NCI-H2227 (cell line): ENCODE measurements at regions not wholly inside any gene's neighbourhood (a gene's known extent, or its start where the extent isn't known, plus 50 kb on each side); places are given as distances from the start of the nearest gene placed in this dataset.

ENCODE experiments used
- DNase-seq: peaks from one replicate; lab custom pipeline; 2025; ENCODE audit not compliant: unreplicated experiment; lab: John Stamatoyannopoulos, UW

DNA sequence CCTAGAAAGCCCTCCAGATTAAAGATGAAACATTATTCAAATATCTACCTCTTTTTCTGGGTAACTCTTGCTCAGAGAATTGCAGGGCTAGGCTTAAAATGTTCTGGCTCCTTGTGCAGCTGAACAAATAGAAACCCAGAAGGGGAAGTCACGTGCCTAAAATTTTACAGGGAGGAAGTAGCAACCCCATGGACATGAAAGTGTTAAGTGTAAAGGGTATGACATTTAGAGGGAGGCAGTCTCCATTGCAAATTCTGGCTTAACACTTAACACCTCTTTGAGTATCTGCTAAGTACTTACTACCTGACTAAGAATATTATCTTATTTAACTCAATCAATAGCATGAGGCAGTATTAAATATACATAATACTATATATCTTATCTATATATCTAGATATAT is 376.1 kb upstream of the ERCC4 start:
- DNase-seq = no peak

DNA sequence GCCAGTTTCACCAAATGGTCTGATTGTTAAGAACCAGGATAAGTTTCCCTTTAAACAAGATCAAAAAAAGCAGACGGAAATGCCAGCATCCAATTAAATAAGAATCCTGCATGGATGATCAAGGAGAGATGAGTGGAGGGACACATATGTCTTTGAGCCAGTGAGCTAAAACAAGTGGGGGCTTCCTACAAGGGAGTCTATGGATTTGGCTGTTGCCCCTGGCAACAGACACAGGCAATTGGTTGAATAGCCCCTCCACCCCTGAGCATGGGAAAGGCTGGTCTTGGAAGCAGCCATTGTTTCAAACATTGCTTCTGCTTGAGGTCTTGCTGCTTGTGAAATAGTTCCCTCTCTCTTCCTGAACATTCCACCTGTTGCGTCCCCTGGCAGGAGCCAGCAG is 374.7 kb upstream of the ERCC4 start:
- DNase-seq = no peak

DNA sequence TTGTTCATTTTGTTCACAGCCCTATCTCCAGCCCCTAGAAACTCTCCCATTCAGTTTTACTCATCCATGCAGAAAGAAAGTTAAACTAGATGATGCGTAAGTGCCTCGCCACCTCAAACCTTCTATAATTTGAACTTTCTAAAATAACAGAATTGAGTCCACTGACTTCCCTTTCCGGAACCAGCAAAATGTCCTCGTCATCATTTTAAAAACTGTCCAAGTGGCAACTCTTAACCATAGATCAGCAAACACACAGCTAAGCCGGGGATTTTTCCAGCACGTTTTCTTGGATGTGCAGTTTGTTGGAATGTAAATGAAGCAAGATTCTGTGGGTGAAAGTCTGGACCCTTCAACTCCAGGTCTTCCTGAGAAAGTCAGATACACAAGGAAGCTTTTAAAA is 369.7 kb upstream of the ERCC4 start:
- DNase-seq = no peak

DNA sequence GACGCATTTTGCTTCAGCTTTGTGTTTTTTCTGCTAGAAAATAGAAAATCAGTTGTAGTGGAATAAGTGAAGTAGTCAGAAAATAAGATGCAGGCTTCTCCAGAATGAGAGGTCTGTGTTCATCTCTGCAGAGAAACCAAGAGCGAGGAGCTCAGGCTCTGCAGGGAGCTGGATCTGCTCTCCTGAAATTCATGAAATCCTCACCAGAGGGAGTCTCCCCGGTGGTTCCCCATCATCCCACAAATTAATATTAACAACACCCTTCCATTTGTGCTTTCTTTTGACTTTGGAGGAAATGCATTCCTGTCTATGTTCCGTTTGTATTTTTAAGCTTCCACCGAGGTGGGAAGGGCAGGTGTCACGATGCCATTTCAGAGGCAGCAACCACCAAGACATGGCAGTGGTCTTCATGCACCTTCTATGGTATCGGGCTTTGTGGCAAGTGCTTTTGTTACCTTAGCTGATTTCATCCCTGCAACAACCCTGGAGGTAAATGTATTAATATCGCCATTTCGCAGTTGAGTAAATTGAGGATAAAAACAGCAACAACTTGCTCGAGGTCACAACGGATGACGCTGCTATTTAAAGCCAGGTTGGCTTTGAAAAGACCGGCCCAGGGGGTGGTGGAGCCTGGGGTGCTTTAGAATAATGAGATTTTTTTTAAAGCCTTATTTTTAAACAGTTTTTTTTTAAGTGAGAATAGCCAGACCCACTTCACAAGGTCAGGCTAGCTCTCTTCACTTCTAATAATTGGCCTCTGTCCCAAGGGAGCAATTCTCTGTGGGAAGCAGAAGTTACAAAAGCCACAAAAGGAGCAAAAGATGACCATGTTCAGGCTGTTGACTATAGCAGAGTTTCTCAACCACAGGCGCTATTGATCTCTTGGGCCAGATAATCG is 367.6 kb upstream of the ERCC4 start:
- no peak for DNase-seq

DNA sequence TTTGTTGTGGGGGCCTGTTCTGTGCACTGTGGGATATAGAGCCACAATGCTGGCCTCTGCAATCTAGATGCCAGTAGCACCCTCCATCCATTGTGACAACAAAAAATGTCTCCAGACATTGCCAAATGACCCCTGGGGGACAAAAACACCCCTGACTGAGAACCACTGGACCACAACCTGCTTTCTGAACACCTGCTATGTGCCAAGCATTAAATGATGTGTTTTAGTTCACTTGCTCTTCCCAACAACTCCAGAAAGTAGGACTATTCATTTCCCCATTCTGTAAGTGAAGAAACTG is 367.0 kb upstream of the ERCC4 start:
- no peak for DNase-seq

DNA sequence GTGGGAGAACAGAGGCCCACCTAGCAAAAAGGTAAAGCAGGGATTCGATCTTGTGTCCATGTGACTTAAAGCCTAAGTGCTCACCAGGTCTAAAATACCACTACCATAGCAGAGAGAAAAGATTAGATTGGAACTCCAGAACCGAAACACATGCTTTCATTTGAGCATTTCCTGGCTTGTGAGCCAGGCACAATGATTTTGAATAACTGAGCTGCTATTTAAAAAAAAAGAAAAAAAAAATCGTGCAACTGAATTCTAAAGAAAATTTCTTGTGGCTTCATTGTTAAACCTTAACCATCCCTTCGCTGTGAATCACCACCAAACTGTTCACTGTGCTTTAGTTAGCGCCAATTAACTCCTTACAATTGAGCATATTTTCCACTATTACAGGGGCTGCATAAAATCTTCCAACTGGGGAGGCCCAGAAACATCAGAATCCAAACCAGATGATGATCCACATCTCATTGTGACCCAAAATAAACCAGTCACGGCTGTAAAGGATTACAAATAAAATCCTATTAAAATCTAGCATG is 366.4 kb upstream of the ERCC4 start:
- no peak for DNase-seq

DNA sequence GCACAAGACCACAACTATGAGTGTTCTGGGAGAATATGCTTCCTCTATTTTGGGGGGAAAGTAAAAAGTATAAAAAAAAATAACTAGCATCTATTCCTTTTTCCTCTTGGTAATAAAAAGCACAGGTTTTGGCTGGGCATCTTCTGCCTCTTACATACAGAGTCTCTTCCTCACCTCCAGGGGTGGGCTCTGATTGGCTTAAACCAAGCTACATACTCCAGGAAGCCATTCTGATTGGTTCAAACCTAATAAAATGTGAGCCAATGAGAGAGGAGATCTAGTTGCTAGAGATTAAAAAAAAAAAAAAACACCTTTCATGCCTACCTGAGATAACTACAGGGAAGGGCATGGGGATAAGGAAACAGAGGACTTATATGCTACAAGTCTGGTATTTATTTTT is 365.9 kb upstream of the ERCC4 start:
- DNase-seq = no peak

DNA sequence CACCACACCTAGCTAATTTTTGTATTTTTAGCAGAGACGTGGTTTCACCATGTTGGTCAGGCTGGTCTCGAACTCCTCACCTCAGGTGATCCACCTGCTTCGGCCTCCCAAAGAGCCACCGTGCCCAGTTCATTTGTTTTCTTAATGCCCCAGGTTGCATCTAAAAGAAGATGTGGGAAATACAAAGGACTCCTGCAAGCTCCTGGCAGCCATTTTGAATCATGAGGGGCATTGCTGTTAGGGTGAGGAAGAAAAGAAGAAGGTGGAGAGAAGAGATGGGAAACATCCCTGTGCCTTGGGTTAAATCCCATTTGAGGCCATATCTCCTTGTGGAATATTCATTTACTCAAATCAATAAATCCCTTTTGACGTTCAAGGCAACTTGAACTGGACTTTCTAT is 365.3 kb upstream of the ERCC4 start:
- no peak for DNase-seq

DNA sequence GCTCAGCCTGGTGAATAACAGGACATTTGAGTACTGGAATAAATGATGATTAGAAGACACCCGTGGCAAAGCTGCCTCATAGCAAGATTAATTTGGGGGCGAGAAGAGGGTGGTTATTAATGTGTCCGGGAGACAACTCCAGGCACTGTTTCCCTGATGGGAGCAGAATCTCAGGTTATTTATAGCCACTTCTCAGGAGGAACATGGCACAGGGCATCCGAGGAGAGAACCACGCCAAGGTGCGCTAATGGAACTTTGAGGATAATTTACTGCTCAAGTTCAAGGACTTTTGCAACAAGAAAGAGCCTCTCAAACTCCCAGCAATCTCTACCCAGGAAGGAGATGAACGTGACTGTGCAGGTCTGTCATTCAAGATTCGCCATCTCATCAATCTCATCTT is 362.5 kb upstream of the ERCC4 start:
- DNase-seq = no peak

DNA sequence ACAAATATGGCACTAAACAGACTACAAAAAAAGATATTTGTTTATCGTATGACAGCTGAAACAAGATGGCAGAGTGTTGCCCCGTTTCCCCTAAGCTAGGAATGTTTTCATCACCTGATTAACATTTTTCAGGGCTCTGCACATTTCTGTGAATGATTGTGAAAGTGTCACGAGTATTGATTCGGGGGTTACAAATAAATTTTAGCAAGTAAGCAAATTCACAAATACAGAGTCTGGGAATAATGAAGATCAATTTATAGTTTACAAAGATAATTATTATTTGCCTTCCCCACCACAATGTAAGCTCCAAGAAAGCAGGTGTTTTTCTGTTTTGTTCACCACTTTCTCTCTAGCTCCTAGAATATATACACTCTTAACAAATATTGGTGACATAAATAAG is 361.2 kb upstream of the ERCC4 start:
- DNase-seq = no peak

DNA sequence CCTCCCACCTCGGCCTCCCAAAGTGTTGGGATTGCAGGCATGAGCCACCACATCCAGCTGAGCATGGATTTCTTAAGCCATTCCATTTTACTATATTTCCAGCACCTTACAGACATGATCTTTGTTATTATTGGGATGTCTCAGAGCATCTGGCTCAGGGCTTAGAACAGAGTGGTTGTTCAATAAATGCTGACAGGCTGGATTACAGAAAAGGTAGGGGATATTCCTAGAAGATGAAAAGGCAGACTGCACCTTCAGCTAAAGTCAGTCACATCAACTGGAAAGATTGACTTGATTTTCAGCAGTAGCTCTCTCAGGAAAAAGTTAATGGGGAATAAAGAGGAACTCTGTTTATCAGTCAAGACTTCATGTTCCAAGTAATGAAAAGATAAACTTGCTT is 360.3 kb upstream of the ERCC4 start:
- no peak for DNase-seq

DNA sequence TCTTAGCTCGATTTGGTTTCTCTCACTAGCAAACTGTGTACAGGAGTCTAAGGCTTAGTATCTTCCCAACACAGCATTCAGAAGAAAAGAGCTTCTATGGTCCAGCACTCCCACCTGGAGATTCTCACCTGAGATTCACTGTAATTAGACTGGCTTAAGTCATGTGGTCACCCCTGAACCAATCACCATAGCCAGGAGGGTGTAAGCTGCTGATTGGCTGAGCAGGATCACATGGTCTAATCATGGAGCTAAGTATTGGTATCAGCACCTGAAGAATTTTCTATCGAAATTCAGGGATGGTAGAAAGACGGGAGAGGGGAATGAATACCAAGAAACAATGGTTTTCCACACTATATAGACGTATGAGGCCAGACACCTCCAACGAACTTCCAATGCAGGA is 359.8 kb upstream of the ERCC4 start:
- no peak for DNase-seq

DNA sequence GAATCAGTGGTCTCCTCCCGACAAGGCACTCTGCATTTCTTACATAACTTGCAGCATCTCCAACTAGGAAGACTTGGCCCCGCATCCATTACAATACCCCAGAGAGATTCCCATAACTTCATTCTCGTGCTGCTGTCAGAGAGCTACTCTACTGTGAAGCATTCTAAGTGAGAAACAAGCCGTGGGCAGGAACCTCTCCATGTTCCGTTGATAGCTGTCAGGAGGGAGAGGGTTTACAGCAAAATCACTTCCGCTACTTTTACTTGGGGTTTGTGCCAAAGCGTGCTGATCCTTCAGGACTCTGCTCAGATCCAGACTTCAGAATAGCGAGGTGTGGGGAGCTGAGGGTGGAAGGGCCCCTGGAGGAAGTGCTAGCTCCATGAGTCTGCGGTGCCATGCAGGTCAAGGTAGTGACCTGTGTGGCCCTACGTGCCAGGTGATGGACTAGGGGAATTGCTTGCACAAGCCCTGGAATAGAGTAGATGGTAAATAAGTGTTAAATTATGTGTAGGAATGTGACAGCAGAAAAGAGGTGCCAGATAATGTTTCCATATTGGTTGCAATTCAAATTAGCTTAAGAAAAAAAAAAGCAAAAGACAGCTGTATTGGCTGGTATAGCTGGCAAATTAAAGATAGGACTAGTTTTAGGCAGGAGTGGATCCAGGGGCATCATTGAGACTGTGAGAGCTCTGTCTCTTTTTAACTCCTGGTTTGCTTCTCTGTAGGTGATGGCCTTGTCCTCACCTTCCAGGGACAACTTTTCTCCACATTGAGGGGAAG is 358.5 kb upstream of the ERCC4 start:
- DNase-seq = no peak

DNA sequence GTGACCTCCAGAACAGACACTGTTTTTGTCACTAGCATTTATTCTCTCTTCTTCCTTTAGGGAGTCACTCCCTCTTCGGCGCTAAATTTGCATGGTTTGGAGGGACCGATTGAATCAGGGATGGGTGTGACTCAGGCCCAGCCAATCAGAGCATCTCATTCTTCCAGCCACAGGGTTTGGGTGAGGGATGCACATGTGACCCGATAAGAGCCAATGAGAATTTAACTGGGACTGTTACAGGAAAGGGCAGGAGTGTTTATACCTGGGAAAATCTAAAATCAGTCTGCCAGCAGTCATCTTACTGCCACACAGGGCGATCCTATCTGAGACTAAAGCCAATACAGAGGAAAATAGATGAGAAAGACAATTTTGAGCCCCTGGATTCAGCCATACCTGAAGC is 351.2 kb upstream of the ERCC4 start:
- DNase-seq = no peak

DNA sequence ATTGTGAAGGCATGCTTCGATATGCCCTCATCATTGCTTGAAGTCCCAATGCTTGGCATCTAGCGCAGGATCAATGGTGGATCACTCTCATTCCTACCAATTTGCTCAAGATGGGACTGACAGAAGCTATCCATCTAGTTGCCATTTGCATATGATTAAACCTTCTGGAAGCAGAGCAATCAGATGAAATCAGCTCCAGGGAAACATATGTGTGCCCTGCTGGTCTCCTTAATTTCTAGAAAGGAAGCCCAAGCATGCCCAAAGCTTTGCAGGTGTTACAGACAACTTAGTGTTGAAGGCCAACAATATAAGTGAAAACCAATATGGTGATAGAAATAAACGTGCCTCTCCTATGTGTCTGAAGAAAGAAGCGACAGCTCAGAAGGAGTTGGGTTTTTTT is 350.0 kb upstream of the ERCC4 start:
- no peak for DNase-seq

DNA sequence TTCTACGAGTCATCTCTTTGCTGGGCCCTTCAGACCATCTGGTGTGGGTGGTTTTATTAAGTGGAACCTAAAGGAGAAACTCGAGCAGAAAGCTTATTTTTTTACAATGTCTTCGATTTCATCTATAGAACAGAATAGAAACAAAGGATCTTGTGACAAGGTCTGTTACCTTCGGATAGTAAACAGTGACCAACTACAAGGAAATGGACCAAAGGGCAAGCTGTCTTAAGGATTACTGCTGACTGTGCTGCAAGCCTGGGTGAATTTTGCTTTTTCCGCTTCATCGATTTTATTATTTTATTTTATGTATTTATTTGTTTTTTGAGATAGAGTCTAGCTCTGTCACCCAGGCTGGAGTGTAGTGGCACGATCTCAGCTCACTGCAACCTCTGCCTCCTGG is 348.9 kb upstream of the ERCC4 start:
- no peak for DNase-seq

DNA sequence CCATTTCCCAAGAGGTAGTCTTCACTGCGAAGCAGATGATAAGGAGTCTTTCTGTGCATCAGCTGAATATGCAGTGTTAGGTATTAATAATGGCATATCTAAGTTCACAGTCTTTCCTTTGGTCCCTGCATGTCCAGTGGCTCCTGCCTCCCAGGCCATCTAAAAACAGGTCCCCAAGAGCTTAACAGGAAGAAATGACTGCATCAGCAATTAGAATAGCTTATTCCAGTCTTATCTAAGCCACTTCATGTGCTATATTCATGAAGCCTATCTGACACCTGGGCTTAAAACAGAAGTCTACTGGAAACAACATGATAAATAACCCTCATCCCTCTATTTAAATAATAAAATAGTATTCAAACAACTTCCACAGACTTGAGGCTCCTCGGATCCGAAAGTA is 346.1 kb upstream of the ERCC4 start:
- DNase-seq = no peak

DNA sequence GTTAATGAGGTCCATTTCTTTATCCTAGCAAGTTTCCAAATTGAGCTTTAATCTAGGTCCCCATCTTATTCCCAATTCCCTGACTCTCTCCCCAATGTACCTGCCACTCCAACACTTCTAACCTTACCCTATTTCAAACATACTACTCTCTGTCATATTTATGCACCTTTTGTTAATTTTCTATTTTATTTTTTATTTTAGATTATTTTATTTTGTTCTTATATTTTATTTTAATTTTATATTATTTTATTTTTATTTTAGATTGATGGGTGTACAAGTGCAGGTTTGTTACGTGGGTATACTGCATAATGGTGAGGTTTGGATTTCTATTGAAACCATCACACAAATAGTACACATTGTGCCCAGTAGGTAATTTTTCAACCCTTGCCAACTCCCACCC is 333.9 kb upstream of the ERCC4 start:
- DNase-seq = no peak

DNA sequence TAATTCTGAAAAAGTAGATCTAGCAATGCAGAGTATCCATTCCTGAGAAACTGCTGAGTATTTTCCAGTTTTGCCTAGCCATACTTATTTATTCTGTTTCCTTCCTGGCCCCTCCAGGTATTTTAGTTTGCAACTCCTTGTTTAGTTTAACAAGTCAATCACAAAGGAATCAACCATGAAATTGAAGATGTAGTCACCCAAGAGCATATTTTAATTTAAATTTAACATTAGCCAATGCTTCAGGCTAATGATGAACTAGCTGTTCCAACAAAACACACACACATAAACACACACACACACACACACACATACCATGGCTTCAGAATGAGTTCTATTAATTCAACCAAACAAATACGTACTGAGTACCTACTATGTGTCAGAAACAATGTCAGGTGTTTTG is 332.8 kb upstream of the ERCC4 start:
- DNase-seq = no peak

DNA sequence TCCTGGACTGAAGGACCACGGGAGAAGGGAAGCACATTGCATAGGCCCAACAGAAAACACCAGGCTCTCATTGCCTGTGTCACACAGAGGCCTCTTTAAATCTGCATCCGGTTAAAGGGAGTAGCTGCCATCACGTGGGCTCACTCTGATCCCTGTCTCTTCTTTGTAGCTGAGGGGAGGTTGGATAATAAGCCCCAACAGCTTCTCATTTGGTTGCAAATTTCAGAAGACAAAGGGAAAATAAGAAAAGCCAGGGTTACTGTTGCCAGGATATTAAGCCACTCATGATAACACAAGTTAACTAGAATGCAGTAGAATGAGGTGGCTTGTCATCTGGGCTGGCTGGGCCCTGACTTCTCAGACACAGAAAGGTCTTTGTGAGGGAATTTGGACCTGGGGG is 325.1 kb upstream of the ERCC4 start:
- no peak for DNase-seq

DNA sequence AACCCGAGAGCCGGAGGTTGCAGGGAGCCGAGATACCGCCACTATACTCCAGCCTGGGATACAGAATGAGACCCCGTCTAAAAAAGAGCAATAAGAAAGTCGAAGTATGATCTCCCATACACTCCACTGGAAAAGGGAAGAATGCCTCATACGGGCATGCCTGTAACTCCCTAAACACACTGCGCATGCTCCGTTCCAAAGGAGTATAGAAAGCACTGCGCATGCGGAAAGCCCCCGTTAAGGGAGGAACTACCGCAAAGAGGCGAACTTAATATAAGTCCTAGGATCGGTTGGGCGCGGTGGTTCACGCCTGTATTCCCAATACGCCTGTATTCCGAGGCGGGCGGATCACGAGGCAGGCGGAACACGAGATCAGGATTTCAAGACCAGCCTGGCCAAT is 313.1 kb upstream of the ERCC4 start:
- peak; percentile 1 for DNase-seq

DNA sequence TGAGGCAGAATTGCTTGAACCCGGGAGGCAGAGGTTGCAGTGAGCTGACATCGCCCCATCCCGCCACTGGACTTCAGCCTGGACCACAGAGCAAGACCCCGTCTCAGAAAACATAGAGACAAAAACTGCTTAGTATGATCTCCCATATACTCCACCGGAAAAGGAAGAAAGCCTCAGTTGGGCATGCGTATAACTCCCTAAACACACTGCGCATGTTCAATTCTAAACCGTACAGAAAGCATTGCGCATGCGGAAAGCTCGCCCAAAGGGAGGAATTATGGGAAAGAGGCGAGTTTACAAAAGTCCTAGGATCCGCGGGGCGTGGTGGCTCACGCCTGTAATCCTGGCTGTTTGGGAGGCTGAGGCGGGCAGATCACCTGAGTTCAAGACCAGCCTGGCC is 312.7 kb upstream of the ERCC4 start:
- no peak for DNase-seq

DNA sequence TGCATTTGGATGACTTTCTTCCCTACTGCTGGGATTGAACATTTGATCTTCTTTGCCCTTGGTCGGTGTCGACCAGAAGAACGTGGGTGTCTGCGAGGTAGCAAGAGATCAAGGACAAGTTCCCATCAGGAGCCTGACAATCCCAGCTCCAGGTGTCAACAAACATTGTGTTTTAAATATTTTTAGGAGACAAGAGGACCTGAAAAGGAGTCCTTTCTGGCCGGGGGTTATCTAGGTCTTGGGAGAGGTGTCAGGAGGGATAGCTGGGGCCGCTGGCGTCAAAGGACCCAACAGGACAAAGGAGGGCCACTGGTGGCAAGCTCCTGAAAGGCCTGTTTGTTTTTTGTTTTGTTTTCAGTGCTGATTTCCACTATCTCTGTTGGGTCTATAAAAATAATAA is 308.4 kb upstream of the ERCC4 start:
- no peak for DNase-seq
